BJ (cell line): ENCODE measurements at regions not wholly inside any gene's neighbourhood (a gene's known extent, or its start where the extent isn't known, plus 50 kb on each side); places are given as distances from the start of the nearest gene placed in this dataset.

Experiments
- CTCF ChIA-PET: fragments of 350-600 bp; formaldehyde crosslinking; extraction: SDS; loops from one replicate; lab custom pipeline; 2021; ENCODE audit warnings: antibody characterized with exemption, inconsistent platforms; lab: Yijun Ruan, JAX
- POLR2A ChIA-PET: fragments of 300-600 bp; sonication (Branson Sonifier 250); formaldehyde crosslinking; extraction: SDS; loops from one replicate; lab custom pipeline; 2021; ENCODE audit warnings: antibody characterized with exemption; lab: Charles Lee
- DNase-seq: peaks from one replicate; pipeline ENCODE4 v3.0.0-alpha.2; 2011; ENCODE audit warnings: low read depth
- H3K27me3 ChIP-seq: 2 replicates; pipeline ENCODE4 v1.6.0; 2011; ENCODE audit warnings: low read length; ENCODE audit not compliant: control insufficient read depth, insufficient read depth
- H3K36me3 ChIP-seq: 2 replicates; pipeline ENCODE4 v1.5.1; 2011; ENCODE audit warnings: low read length; ENCODE audit not compliant: control insufficient read depth, insufficient read depth
- H3K4me3 ChIP-seq: 2 replicates; pipeline ENCODE4 v1.5.1; 2011; ENCODE audit warnings: low read depth, mild to moderate bottlenecking, control low read depth, low read length
- TF ChIP-seq, protein P1 (sequence below): IDR thresholded peaks from 2 replicates; pipeline ENCODE4 v1.5.1; 2011; ENCODE audit warnings: low read depth, mild to moderate bottlenecking, control low read depth, inconsistent platforms, low read length, moderate library complexity; ENCODE audit not compliant: insufficient read depth

DNA sequence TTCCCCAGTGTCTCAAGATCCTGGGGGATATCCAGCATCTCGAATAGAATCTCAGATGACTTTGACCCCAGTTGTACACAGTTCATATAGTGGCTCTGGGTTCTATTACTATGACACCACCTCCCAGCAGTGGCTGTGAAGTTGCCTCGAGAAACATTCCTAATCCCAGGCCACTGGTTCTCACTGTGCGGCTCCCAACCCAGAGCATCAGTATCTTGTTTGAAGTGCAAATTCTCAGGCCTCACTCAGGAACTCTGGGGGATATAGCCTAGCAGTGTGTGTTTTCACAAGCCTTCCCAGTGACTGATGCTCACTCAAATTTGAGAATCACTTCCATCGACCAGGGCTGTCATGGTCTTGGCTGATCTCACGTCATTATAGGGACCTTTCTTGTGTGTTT is 69.3 kb upstream of the IGF1 start:
- Histone ChIP-seq H3K36me3 (no peaks in the 10 kb centered on the region), H3K27me3 (no peaks in the 10 kb centered on the region), H3K4me3 (no peak overlapping the region)
- ChIA-PET CTCF (interaction anchor here (0.6 kb wide), 1 partner anchor 66 kb away, joined by 3 read pairs; no protein-coding TSS in a partner anchor), POLR2A (no interaction called here)
- DNase-seq = no peak
- TF ChIP-seq, protein P1, sequence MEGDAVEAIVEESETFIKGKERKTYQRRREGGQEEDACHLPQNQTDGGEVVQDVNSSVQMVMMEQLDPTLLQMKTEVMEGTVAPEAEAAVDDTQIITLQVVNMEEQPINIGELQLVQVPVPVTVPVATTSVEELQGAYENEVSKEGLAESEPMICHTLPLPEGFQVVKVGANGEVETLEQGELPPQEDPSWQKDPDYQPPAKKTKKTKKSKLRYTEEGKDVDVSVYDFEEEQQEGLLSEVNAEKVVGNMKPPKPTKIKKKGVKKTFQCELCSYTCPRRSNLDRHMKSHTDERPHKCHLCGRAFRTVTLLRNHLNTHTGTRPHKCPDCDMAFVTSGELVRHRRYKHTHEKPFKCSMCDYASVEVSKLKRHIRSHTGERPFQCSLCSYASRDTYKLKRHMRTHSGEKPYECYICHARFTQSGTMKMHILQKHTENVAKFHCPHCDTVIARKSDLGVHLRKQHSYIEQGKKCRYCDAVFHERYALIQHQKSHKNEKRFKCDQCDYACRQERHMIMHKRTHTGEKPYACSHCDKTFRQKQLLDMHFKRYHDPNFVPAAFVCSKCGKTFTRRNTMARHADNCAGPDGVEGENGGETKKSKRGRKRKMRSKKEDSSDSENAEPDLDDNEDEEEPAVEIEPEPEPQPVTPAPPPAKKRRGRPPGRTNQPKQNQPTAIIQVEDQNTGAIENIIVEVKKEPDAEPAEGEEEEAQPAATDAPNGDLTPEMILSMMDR = no peak

DNA sequence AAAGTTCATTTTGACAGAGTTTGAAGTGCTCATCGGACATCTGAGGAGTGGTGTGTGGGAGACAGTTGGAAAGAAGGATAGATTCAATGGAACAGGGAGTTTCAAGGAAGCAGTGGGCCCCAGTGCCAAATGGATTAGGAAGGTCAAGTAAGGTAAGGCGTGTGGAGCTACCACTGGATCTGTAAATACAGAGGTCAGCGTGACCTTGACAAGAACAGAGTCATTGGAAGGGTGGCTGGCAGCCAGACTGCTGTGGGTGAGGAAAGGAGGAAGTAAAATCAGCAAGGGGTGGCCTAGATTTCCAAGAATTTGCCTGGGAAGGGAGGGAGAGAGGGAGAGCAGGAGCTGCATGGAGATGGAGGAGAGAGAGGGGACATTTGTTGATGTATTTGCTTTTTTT is 68.2 kb upstream of the IGF1 start:
- no peak for DNase-seq
- H3K27me3 ChIP-seq = no peaks in the 10 kb centered on the region
- ChIA-PET CTCF (interaction anchor here (1.1 kb wide), 1 partner anchor 192 kb away, joined by 4 read pairs; no protein-coding TSS in a partner anchor), POLR2A (no interaction called here)
- TF ChIP-seq, protein P1 = no peak
- H3K36me3 ChIP-seq = no peaks in the 10 kb centered on the region
- no peak overlapping the region for H3K4me3 ChIP-seq

DNA sequence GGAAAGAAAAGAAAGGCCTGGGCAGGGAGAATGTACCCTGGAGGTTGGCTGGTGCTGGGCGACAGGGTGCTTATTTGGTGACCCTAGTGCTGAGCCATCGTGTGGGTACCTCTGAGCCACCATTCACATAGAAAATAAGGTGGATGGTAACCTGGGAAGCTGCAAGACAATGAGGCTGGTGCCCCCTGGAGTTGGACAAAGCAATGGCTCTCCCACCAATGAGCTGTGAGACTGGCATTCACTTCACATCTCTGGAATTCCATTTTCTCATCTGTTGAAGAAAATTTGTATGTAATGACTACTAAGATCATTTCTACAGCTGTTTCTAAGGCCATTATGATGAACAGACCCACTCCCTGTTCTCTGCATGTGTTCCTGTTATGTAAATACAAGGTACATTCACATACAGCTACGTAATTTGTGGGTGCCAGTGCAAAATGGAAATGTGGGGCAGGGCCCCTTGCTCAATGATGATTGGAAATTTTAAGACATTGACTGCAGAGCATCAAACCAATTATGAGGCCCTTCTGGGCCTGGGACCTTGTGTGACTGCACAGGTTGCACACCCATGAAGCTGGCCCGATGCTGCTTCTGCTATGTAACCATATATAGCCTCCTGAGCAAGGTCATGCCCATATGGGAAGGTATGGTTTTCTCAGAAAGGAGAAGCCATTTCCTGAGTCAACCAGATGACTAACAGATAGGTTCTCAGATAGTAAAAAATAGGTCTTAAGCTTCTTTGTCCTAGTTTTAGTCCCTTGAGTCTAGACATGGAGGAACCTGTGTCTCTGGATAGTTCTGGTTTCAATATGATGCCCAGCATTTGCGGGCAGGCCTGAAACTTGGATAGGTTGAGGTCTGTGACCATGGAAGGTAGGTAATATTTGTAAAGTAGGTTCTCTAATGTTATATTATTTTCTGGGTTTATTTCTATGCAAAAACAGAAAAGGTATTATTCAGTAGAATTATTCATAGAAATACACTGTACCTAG is 63.4 kb upstream of the IGF1 start:
- DNase-seq = no peak
- Histone ChIP-seq H3K27me3 (no peaks in the 10 kb centered on the region), H3K4me3 (no peak overlapping the region), H3K36me3 (no peaks in the 10 kb centered on the region)
- ChIA-PET POLR2A (no interaction called here), CTCF (interaction anchor here (0.5 to 2.0 kb wide), 8 partner anchors 7 to 372 kb away, joined by 3 to 7 read pairs (median 3); no protein-coding TSS in a partner anchor)
- TF ChIP-seq, protein P1 = peak; percentile 47; the same call in 1 of the 2 replicates

DNA sequence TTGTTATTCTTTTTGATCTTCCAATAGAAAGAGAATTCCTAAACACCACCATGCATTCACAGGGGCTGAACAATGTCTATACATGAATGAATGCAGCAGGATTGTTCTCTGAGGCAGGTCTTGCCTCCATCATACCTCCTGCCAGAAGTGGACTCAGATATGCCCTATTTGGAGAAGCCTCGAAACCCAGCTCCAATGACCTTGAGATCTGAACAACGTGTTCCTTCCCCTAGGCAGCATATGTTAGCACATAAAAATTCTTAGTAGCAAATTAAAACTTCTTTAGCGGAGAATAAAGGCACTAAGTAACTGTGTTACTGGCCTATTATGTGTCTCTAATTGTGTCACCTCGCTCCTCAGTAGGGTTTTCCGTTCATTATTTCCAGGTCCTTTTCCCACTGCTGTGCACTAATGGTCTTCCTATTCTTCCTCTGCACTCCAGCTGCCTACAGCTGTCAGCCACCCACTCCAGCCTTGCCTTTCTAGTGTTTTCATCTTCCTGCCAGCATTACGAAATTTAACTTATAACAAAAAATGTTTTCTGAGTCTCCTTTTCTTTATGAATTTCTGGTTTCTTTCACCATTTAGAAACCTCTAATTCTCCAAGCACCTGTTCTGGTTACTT is 62.6 kb upstream of the IGF1 start:
- ChIA-PET POLR2A (no interaction called here), CTCF (interaction anchor here (0.6 to 2.0 kb wide), 4 partner anchors 8 to 30 kb away, joined by 3 to 5 read pairs (median 3); no protein-coding TSS in a partner anchor)
- Histone ChIP-seq H3K36me3 (no peaks in the 10 kb centered on the region), H3K27me3 (no peaks in the 10 kb centered on the region), H3K4me3 (no peak overlapping the region)
- TF ChIP-seq, protein P1 = no peak
- DNase-seq = no peak
